Endothelial cell of umbilical vein (primary cell): ENCODE measurements at regions not wholly inside any gene's neighbourhood (a gene's known extent, or its start where the extent isn't known, plus 50 kb on each side); places are given as distances from the start of the nearest gene placed in this dataset.

Experiments used
- CTCF ChIP-seq, 2 donors: IDR thresholded peaks; 1 replicate in 1 of 2; 2 replicates in 1 of 2; pipeline ENCODE4 v1.5.1; 2011; ENCODE audit warnings: low read length in 2 of 2, mild to moderate bottlenecking in 2 of 2, moderate library complexity in 2 of 2, control low read depth in 1 of 2, inconsistent platforms in 1 of 2, low read depth in 1 of 2; ENCODE audit not compliant: insufficient read depth in 1 of 2; ENCODE audit errors: extremely low read depth in 1 of 2
- EZH2 ChIP-seq: IDR thresholded peaks from 2 replicates; pipeline ENCODE4 v1.6.1; 2012; ENCODE audit warnings: borderline replicate concordance, low read depth, mild to moderate bottlenecking, moderate library complexity, low read length, inconsistent platforms; ENCODE audit not compliant: severe bottlenecking
- JUN ChIP-seq: IDR thresholded peaks from 2 replicates; pipeline ENCODE4 v1.6.1; 2011; ENCODE audit warnings: borderline replicate concordance, low read depth; ENCODE audit not compliant: insufficient read length, insufficient read depth
- MAX ChIP-seq: IDR thresholded peaks from 2 replicates; pipeline ENCODE4 v1.6.1; 2011; ENCODE audit not compliant: insufficient read depth, insufficient read length
- MYC ChIP-seq: IDR thresholded peaks from one replicate; pipeline ENCODE4 v1.6.1; 2011; ENCODE audit warnings: mild to moderate bottlenecking, low read depth, low read length
- POLR2A ChIP-seq: IDR thresholded peaks from 2 replicates; pipeline ENCODE4 v1.6.1; 2012; ENCODE audit warnings: low read depth, mild to moderate bottlenecking, control low read depth, low read length
- POLR2AphosphoS5 ChIP-seq: IDR thresholded peaks from 2 replicates; pipeline ENCODE4 v1.6.1; 2012; ENCODE audit warnings: low read depth, mild to moderate bottlenecking, control low read depth, low read length, moderate library complexity; ENCODE audit not compliant: insufficient read depth

DNA sequence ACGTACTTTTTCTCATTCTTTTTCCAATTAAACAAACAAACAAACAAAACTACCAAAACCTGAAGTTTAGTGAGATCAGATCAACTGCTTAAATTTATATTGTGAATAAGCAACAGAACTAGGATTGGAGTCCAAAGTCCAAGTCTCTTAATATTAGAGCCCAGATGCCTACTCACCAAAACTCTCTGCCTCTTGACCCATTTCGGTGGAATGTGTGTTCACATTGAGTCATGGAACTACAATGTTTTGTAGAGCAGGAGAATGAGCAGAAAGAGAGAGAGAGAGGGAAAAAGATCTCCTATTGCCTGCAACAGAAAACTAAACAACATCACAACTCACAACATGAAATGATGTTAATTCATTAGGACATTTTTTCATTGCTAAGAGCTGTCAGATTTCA is 751.1 kb downstream of the TLR4 start:
- TF ChIP-seq EZH2 (no peak), CTCF (IDR thresholded peaks at IDR 0.05; ENCODE audit: extremely low read depth in 1 of 2, insufficient read depth in 1 of 2, low read depth in 1 of 2, low read length in 2 of 2) (no peak), POLR2AphosphoS5 (no peak), POLR2A (no peak), MAX (no peak), MYC (no peak), JUN (no peak)
